NCI-H69 (cell line): ENCODE measurements at regions not wholly inside any gene's neighbourhood (a gene's known extent, or its start where the extent isn't known, plus 50 kb on each side); places are given as distances from the start of the nearest gene placed in this dataset.
"Not testable (repeated sequence)": the region's sequence is repeated elsewhere in the genome, so short reads cannot be mapped to it uniquely, and the experiment has no call there.

Experiments used
- DNase-seq: peaks from one replicate; lab custom pipeline; 2025; lab: John Stamatoyannopoulos, UW

DNA sequence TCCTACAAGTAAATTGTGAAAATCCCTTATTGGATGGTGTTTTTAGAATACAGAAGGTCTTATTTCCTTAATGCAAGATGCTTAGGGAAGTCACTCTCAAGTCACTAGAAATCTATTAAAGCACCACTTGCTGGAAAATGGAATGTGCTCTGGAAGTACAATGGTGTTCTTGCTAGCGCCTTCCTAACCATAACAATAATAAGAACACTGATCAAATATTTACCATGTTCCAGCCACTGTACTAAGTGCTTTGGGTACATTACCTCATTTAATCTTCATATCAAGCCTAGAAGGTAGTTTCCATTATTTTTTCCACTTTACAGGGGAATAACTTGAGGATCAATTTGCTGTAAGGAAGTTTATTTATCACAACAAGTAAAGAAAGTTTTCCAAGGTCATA lies 75.1 kb downstream of the FAM72B start:
- not testable (repeated sequence) for DNase-seq

DNA sequence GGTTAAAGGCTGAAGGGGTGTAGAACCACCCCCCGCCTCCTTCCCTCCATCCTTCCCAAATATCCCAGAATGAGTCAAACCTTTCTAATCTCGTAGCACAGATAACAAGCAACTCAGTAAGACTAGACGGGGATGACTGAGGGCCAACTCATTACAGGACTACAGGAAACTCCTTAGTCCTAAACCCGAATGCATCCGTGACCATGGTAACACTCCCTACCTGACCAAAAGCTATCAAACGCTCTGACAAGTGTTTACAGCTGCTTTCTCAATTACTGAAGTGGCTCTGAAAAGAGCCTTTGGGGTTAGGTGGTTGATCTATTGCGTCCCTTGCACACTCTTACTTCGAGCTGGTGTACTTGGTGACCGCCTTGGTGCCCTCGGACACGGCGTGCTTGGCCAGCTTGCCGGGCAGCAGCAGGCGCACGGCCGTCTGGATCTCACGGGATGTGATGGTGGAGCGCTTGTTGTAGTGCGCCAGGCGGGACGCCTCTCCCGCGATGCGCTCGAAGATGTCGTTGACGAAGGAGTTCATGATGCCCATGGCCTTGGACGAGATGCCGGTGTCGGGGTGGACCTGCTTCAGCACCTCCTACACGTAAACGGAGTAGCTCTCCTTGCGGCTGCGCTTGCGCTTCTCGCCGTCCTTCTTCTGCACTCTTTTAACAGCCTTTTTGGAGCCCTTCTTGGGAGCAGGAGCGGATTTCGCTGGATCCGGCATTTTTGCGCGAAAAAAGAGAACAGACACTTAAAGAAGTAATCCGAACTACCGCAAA lies 67.4 kb downstream of the FAM72B start:
- peak; percentile 12 for DNase-seq

DNA sequence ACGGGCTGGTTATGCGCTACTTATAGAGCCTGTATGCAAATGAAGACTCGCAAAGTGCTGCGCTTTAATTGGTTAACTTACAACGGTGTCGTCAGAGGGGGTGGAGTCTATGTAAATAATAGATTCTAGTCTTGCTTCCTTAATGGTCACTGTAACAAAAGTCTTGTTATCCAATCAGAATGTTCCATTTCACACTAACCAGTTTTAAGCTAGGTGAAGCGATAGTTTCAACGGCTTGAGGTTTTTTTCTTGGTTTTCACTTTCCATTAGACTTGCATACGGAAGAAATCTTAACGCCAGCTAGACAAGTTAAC lies 66.9 kb downstream of the FAM72B start:
- DNase-seq = not testable (repeated sequence)

DNA sequence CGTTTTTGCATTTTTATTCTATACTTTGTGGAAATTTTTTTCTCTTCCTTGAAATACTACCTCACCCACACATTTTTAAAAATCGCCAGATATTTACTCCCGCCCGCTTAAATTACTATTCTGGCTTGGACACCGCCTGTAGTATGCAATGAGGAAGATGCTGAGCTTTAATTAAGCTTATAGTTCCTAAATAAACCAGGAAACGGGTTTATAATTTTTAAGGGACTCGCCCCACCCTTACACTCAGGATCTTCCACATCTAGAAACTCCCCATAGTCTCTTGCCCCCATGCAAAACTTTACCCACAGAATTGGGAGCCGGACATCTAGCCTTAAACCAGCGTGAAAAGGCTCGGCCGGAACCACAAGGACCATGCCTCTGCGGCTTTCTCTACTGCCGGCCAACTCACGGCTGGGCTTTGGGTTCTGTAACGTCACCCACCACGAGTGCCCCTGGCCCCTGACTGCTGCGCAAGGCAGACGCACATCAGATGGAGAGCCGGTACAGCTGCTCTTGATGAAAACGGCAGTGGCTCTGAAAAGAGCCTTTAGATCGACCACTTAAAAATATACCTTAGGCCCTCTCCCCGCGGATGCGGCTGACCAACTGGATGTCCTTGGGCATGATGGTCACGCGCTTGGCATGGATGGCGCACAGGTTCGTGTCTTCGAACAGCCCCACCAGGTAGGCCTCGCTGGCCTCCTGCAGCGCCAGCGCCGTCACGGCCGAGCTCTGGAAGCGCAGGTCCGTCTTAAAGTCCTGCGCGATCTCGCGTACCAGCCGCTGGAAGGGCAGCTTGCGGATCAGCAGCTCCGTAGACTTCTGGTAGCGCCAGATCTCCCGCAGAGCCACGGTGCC lies 66.3 kb downstream of the FAM72B start:
- peak; percentile 23 for DNase-seq
